Ascending aorta (tissue), 2 donors: ENCODE measurements at regions not wholly inside any gene's neighbourhood (a gene's known extent, or its start where the extent isn't known, plus 50 kb on each side); places are given as distances from the start of the nearest gene placed in this dataset.

ENCODE experiments used
- DNase-seq, 2 donors: peaks; one replicate each; pipeline ENCODE4 v3.0.0-alpha.2; 2019; ENCODE audit warnings: low spot score in 2 of 2
- H3K27ac ChIP-seq, 2 donors: fragments of 200-600 bp; sonication (generic); one replicate each; pipeline ENCODE4 v1.5.1; 2016 to 2017; ENCODE audit warnings: mild to moderate bottlenecking in 1 of 2
- H3K27me3 ChIP-seq: fragments of 200-600 bp; sonication (generic); one replicate; pipeline ENCODE4 v1.5.1; 2017
- H3K36me3 ChIP-seq, 2 donors: fragments of 200-600 bp; sonication (generic); one replicate each; pipeline ENCODE4 v1.5.1; 2016
- H3K4me1 ChIP-seq, 2 donors: fragments of 200-600 bp; sonication (generic); one replicate each; pipeline ENCODE4 v1.5.1; 2016 to 2017; ENCODE audit warnings: mild to moderate bottlenecking in 1 of 2
- H3K4me3 ChIP-seq, 2 donors: fragments of 200-600 bp; sonication (generic); one replicate each; pipeline ENCODE4 v1.5.1; 2016 to 2017; ENCODE audit warnings: mild to moderate bottlenecking in 1 of 2
- H3K9me3 ChIP-seq, 2 donors: fragments of 200-600 bp; sonication (generic); one replicate each; pipeline ENCODE4 v1.5.1; 2016
- intact Hi-C: fragments of 100-400 bp; cut with DNase I; formaldehyde crosslinking; loops from one replicate; pipeline ENCODE4 v1.15.1; 2023
- TF ChIP-seq, protein P1 (sequence below), 3 experiments: fragments of 200-600 bp in 2 of 3; fragments of 450-650 bp in 1 of 3; sonication (generic) in 2 of 3; IDR thresholded peaks; one replicate each; pipeline ENCODE4 v1.5.1; 2016 to 2019; ENCODE audit warnings: antibody characterized with exemption in 3 of 3, mild to moderate bottlenecking in 1 of 3, moderate library complexity in 1 of 3

DNA sequence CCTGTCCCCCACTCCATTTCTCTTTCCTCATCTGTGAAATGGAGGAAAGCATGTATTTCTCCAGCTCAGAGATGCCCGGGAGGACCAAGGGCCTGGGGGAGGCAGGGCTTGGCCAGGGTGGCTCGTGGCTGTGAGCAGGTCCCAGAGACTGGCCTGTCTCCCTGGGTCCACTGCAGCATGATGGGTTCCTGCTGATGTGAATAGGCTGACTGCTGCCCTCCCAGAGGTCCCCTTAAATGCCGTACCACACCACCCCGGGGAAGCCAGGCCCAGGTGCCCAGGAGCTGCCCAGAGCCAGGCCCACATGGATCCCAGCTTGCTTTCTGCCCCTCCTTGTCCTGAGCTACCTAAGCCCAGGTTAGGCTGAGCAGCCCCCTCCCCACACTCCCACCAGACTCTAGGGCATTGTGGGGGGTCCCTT, 158.2 kb upstream of the C14orf180 start:
- H3K27ac ChIP-seq, result no peak overlapping the region
- H3K9me3 ChIP-seq, result no peaks in the 10 kb centered on the region
- H3K4me3 ChIP-seq, result no peak overlapping the region
- intact Hi-C loops, result no loop called here
- DNase-seq, result no peak
- H3K36me3 ChIP-seq, result no peaks in the 10 kb centered on the region
- no peaks in the 10 kb centered on the region for H3K27me3 ChIP-seq
- no peaks in the 10 kb centered on the region for H3K4me1 ChIP-seq
- TF ChIP-seq, protein P1, sequence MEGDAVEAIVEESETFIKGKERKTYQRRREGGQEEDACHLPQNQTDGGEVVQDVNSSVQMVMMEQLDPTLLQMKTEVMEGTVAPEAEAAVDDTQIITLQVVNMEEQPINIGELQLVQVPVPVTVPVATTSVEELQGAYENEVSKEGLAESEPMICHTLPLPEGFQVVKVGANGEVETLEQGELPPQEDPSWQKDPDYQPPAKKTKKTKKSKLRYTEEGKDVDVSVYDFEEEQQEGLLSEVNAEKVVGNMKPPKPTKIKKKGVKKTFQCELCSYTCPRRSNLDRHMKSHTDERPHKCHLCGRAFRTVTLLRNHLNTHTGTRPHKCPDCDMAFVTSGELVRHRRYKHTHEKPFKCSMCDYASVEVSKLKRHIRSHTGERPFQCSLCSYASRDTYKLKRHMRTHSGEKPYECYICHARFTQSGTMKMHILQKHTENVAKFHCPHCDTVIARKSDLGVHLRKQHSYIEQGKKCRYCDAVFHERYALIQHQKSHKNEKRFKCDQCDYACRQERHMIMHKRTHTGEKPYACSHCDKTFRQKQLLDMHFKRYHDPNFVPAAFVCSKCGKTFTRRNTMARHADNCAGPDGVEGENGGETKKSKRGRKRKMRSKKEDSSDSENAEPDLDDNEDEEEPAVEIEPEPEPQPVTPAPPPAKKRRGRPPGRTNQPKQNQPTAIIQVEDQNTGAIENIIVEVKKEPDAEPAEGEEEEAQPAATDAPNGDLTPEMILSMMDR (IDR thresholded peaks at IDR 0.05), result no peak

DNA sequence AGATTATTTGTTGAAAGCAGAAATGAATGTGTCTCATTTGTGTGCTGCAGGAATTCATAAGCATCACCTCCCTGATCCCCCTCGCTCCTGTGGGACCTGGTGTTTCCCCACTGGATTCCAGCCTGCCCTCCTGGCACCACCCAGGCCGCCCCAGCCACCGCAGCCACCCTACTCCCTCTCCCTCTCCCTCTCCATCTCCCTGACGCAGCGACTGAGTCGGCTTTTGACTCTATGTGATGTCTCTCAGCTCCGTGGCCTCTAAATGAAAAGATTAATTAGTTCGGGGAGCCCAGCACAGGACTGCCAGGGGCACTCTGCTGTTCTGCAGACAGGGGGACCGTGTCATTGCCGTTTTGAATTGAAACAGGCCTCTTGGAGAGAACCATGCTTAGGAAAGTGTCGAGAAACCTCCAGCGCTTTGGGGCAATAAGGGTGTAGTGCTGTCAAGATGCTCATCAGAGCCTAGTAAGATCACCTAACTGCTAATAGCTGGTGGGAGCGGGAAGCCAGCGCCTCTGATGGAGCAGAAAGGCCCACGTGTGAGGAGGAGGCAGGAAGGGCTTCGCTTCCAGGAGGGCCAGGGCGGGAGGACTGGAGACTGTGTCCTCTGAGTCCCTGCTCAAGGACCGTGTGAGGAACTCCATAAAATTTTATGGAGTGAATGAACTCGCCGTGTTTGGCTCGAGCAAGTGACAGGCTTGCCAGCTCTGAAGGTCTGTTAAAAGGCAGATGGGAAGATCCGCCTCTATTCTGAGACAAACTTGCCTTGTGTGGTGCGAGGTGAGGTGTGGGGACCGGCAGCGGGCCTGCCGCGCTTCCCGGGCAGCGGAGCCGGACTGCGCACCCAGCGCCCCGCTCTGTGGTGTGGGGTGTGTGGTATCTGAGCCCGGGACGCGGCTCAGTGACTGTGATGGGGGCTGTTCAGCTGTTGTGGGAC, 157.4 kb upstream of the C14orf180 start:
- TF ChIP-seq, protein P1 (IDR thresholded peaks at IDR 0.05), result no peak
- no peaks in the 10 kb centered on the region for H3K4me1 ChIP-seq
- DNase-seq, result peak in 1 of 2 donors; percentile 61
- H3K9me3 ChIP-seq, result no peaks in the 10 kb centered on the region
- no peak overlapping the region for H3K27ac ChIP-seq
- H3K4me3 ChIP-seq, result no peak overlapping the region
- intact Hi-C loops, result no loop called here
- H3K27me3 ChIP-seq, result no peaks in the 10 kb centered on the region
- H3K36me3 ChIP-seq, result no peaks in the 10 kb centered on the region

DNA sequence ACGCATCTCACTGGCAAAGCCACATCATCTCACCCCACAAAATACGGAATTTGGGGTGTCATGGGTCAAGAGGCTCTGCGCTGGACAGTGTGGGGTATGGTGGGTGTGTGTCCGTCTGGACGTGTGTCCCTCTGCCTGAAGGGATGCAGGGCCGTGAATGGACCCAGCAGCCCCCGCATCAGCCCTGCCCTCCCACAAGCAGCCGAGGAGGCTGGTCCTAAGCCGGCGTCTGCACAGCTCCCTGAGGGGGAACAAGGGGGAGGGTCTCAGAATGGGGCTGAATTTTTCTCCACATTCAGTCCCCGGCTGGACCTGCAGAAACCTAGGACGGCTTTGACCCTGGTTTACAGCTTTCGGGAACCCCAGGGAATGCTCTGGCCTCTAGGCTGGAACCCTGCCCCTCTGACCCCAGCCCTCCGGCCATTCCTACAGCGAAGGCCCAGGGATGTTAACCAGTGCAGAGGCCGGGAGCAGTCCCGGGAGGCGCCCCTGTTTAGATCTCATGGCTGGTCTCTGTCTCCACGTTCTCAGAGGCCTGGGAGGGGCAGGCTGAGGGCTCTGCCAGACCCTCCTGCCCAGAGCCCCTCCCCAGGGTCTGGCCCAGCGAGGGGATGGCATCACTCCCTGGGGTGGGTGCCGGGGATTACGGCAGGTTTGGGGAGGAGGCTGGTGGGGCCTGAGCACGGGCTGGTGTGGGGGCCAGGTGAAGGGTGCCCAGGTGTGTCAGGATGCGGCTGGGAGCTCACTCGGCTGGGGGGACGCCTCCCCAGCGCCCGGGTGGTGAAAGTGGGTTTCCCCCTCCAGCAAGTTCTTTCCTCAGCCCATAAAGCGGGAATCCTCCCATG, 156.5 kb upstream of the C14orf180 start:
- no peaks in the 10 kb centered on the region for H3K4me1 ChIP-seq
- H3K36me3 ChIP-seq, result no peaks in the 10 kb centered on the region
- no peak overlapping the region for H3K4me3 ChIP-seq
- peak in 1 of 2 donors; percentile 47 for DNase-seq
- intact Hi-C loops, result no loop called here
- no peaks in the 10 kb centered on the region for H3K9me3 ChIP-seq
- no peak overlapping the region for H3K27ac ChIP-seq
- no peaks in the 10 kb centered on the region for H3K27me3 ChIP-seq
- TF ChIP-seq, protein P1 (IDR thresholded peaks at IDR 0.05), result no peak

DNA sequence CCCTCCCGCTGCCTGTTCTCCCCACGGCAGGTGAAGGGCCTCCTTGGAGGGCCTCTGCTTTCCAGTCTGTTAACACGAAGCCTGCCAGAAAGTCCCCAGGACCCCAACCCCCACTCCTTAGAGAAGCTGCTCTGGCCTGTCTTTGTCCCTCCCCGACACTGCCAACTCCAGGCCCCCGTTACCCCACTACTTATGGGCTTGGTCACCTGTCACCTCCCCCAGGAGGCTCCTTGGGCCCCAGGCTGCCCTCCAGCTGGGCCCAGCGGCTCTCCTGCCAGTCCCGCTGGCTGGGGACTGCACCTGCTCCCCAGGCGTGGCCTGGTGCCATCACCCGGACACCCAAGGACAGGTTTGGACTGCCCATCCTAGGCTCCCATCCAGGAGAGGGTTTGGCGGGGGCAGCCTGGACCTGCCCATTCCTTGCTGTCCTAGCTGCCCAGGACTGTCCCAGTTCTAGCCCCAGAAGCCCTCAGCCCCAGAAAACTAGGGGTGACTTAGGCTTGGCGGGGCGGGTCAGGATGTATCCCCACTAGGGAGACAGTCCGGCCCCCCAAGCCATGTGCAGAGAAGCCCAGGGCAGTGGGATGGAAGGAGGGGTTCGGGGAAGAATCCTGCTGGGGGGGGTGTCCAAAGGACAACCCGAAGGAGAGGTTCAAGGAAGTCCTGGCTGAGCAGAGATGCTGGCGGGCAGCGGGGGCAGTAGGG, 155.7 kb upstream of the C14orf180 start:
- intact Hi-C loops, result no loop called here
- Histone ChIP-seq H3K4me1 (no peaks in the 10 kb centered on the region), H3K27ac (no peak overlapping the region), H3K36me3 (no peaks in the 10 kb centered on the region), H3K9me3 (no peaks in the 10 kb centered on the region), H3K4me3 (no peak overlapping the region), H3K27me3 (no peaks in the 10 kb centered on the region)
- TF ChIP-seq, protein P1 (IDR thresholded peaks at IDR 0.05), result no peak
- peak in 1 of 2 donors; percentile 48 for DNase-seq

DNA sequence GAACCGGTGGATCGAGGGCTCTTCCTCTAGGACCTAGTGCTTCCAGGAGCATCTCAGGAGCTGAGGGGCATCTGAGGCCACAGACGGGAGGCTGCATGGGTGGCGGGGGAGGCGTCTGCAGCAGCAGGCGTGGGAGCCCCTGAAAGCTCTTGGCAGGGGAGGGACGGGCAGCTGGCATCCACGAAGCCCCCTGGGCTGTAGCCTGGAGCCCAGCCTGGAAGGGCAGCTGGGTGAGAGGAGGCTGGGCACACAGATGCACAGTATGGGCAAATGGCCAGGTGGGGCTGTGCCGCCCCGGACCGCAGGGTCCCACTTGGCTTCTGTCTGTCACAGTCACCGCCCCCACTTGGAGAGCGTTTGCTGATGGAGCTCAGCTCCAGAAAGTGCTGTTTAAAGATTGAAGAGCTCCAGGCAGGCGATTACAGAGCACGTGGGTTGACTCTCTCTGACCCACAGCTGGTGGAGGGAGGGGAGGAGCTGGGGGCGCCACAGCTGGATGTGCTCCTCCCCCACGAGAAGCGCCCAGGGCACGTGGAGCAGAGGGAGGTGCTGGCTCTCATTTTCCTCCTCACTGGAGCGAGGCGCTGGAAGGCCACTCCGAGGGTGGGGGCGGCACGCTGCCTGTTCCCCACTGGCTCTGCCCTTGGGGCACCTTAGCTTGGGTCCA, 155.0 kb upstream of the C14orf180 start:
- no peaks in the 10 kb centered on the region for H3K36me3 ChIP-seq
- H3K4me3 ChIP-seq, result no peak overlapping the region
- DNase-seq, result no peak
- TF ChIP-seq, protein P1 (IDR thresholded peaks at IDR 0.05), result no peak
- no peaks in the 10 kb centered on the region for H3K4me1 ChIP-seq
- intact Hi-C loops, result no loop called here
- no peaks in the 10 kb centered on the region for H3K27me3 ChIP-seq
- no peaks in the 10 kb centered on the region for H3K9me3 ChIP-seq
- no peak overlapping the region for H3K27ac ChIP-seq
